Middle frontal gyrus (tissue), 1 donor: ENCODE measurements at regions not wholly inside any gene's neighbourhood (a gene's known extent, or its start where the extent isn't known, plus 50 kb on each side); places are given as distances from the start of the nearest gene placed in this dataset.
"Not testable (repeated sequence)": the region's sequence is repeated elsewhere in the genome, so short reads cannot be mapped to it uniquely, and the experiment has no call there.

ENCODE experiments used
- DNase-seq: peaks from one replicate; pipeline ENCODE4 v3.0.0-alpha.2; 2015; ENCODE audit warnings: low spot score; ENCODE audit errors: extremely low spot score

DNA sequence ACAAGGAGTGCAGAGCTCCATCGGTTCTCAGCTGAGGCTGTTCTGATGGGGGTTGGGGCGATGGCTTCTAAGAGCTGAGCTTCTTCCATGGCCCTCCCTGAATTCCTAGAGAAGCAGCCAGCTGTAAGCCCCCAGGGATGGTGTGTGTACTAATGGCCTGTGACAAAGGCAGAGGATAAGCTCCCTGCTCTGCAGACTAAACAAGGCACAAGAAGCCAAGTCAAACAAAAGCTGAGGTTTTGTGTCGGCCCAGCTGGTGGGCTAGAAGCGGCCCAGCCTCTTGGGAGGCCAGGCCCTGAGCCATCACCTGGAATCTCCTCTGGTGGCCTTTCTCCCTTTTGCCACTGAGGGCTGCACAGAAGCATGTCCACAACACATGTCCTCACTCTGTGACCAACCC lies 75.0 kb upstream of the XPA start:
- DNase-seq = no peak

DNA sequence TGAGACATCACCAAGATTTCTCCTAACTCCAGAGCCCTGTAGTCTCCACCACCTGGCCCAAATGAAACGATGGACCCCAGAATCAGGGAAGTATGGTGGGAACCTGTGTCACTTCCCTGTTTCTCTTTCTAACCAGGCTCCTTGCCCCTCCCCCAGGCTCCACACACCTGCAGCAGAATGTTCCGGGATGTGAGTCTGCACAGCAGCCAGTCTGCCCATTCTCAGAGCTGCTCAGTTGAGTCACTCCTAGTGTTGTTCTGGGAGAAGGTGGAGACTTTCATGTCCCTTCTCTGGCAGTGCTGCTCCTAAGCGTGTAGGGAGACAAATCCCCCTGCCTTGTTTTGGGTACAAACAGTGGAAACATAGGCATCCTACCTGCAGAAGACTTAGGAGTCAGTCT lies 76.0 kb upstream of the XPA start:
- no peak for DNase-seq

DNA sequence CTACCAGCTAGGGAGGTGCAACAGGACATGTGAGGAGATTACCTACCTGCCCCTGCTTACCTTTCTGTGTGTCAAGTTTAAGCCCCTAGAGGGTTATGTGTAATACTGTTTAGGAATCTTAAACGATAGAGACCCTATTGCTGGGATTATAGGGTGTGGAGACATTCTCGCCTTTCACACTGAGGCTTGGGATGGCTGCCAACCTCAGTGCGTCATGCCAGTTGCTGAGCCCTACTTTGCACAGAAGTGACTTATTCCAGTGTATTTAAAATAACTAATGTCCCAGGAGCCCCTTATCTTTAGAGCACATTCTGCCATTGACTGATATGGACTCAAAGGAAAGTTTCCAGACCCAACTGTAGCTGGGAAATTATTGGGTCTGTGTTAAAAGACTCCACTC lies 76.6 kb upstream of the XPA start:
- DNase-seq = no peak

DNA sequence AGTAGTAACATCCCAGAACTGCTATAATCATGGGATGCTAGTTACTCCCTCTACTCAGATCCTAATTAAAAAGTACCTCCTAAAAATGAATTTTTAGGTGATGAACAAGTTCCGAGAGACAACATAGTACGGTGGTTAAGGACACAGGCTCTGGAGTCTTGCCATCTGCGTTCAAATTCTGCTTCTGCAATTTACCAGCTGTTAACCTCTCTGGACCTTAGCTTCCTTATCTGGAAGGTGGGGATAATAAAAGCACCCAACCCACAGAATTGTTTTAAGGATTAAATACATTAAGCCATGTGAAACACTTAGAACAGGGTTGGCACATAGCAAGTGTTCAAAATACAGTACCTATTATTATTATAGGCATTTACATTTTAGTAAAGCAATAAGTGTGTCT lies 77.5 kb upstream of the XPA start:
- DNase-seq = no peak

DNA sequence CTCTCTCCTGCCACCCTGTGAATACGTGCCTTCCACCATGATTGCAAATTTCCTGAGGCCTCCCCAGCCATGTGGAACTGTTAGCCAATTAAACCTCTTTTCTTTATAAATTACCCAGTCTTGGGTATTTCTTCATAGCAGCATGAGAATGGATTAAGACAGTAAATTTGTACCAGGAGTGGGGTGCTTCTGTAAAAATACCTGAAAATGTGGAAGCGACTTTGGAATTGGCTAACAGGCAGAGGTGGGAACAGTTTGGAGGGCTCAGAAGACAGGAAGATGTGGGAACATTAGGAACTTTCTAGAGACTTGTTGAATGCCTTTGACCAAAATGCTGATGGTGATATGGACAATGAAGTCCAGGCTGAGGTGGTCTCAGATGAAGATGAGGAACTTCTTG lies 74.3 kb upstream of the FOXE1 start:
- DNase-seq = not testable (repeated sequence)

DNA sequence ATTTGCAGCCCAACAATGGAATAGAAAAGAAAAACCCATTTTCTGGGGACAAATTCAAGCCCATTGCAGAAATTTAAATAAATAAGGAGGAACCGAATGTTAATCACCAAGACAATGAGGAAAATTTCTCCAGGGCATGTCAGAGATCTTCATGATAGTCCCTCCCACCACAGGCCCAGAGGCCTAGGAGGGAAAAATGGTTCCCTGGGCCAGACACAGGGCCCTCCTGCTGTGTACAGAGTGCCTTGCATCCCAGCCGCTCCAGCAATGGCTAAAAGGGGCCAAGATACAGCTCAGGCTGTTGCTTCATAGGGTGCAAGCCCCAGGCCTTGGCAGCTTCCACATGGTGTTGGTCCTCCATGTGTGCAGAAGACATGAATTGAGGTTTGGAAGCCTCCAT lies 73.4 kb upstream of the FOXE1 start:
- DNase-seq = no peak

DNA sequence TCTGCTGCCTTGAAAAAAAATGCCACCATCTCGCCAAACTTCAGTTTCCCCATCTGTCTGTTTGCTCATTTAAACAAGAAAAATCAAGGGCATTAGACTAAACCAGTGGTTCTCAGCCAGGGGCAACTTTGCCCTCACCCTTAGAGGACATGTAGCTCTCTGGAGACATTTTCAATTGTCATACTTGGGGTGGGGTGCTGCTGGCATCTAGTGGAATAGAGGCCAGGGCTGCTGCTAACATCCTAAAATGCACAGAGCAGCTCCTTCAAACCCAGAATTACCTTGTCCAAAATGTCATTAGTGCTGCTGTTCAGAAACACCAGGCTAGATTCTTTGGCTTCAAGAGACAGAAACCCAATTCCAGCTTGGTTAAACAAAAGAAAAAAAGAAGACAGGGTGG lies 71.1 kb upstream of the FOXE1 start:
- DNase-seq = no peak

DNA sequence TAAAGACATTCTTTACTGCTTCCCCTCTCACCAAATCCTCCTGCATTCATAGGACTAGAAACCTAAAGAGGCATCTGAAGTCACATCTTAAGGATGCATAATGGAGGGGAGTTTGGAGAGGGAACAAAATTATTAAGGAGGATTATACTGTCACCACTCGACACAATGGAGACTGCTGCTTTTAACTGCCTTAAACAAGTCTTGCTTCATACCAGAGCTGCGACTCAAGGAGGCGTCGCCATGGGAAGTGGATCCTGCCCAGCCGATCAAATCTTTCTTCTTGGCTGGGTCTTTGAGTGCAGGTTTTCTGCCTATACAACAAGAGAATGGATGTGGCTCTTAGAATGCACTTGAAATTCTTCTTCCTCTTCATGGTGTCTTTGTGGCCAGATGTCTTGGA lies 66.7 kb upstream of the FOXE1 start:
- DNase-seq = no peak

DNA sequence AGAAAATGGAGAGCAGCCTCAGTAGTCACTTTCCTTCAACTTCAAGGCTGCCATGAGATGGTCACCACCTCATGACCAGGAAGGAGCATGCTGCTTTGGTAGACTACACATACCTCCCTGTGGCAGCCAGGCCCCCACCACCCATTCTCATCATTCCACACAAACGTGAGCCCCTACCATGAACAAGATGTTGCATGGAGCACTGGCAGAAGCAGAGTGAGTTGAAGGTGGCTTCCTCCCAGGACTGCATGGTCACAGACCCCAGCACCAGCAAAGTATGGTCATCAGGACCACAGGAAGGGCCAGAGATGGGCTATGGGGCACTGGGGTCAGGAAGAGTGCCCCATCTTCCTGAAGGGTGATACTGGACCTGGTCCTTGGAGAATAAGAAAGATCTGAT lies 65.5 kb upstream of the FOXE1 start:
- DNase-seq = no peak

DNA sequence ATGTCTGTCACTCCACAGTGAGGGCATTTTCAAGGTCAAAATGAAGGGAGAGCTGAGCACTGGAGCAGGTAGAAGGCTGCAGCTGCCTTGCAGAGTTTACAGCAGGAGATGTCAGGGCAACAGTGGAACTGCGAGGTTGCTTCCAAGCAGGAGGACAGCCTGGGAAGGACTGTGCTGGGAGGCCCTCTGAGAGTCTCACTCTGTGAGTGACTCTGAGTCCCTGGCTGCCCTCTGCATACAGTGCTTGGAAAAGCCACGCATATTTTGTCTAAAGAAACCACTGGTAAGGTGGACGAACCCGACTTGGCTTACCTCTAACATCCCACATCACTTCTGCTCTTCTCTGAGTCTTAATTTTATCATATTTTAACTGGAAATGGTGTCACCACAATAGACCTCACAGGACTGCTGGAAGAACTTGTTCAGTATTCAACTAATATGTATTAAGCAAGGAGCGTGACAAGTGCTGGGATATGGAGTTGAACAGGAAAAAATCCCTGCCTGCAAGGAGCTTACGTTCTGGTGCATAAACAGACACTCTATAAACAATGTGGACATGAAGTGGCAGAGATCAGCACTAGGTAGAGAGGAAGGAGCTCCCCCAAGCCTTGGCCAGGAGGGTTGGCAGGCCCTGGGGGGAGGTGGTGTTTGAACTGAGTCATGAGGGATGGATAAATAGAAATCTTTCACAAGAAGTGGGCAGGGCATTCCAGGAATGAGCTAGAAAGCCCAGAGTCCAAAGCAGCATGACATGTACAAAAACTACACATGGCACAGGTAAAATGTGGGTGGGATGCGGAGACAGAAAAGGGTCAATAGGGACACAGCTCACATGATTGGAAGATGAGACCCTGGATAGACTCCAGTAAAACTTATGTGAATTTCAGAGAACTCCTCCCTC lies 64.0 kb upstream of the FOXE1 start:
- no peak for DNase-seq

DNA sequence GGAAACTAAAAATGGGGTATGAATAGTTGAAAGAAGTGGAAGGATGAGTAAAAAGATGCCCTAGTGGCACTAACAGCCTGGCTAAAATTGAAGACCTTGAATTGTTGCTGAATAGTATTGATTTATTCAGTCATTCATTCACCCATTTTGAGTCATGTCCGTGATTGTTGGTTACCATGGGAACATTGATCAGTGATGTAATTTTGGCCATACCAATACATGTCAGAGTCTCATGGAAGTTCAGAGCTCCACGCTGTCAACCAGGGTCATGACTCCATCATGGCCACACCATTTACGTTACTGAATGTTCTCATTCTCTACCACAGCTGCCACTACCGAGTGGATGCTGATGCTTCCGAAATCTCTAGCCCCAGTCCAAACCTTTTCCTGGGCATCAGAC lies 62.5 kb upstream of the FOXE1 start:
- DNase-seq = no peak

DNA sequence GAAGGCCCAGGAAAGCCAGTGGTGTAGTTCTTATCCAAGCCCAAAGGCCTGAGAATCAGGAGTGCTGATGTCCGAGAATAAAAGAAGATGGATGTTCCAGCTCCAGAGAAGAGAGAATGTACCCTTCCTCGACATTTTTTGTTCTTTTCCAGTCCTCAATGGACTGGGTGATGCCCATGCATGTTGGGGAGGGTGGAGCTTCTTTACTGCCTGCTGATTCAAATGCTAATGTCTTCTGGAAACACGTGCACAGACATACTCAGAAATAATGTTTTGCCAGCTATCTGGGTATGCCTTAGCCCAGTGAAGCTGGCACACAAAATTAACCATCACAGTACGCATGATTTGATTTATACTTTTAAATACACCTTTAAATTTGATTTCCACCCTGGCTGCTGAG lies 61.5 kb upstream of the FOXE1 start:
- DNase-seq = no peak

DNA sequence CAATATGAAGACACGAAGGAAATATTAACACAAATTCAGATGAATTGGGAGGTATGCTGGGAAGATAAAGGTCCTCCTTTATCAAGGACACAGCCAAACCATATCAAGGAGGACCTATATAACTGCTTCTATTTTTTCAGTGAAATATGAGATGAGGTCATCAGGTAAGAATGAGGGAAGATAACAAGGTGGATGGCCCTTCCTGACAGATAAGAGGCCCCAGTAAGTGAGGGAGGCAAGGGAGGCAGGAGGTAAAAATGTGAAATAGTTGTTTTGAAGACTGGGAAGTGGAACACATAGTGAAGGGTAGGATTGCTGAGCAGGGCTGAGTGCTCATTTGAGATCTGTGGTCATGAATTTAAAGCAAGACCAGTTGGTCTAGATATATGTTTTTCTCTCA lies 60.0 kb upstream of the FOXE1 start:
- DNase-seq = no peak

DNA sequence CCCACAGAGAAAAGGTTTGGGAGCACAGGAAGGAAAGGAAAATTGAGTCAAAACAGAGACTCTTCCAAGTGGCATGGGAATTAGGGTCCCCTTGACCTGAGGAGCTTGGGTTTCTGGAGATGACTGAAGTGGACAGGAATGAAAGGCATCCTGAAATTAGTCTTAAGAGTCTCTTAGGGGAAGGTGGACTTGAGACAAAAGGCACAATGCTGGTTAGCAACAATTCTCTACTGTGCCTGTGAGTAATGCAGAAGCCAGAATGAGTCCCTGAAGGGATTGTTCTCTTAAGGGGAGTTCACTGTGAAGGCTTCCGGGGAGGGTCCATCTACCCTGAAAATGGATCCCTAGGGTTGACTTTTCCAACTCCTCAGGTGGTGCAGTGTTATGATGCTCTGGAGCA lies 58.4 kb upstream of the FOXE1 start:
- DNase-seq = no peak

DNA sequence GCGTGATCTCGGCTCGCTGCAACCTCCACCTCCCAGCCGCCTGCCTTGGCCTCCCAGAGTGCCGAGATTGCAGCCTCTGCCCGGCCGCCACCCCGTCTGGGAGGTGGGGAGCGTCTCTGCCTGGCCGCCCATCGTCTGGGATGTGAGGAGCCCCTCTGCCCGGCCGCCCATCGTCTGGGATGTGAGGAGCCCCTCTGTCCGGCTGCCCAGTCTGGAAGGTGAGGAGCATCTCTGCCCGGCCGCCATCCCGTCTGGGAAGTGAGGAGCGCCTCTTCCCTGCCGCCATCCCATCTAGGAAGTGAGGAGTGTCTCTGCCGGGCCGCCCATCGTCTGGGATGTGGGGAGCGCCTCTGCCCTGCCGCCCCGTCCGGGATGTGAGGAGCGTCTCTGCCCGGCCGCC lies 56.9 kb upstream of the FOXE1 start:
- not testable (repeated sequence) for DNase-seq

DNA sequence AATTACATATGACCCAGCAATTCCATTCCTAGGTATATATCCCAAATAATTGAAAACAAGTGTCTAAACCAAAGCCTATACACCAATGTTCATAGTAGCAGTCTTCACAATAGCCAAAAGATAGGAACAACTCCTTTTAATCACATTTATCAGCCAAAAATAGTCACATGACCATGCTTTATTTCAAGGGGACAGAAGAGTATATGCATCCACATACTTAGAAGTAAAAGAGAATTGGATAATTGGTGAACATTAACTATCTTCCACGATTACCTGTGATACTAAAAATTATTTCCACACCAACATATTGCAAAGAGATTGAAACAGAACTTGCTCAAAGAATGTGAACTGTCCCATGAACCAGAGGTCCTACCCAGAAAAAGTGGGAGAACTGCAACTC lies 51.8 kb upstream of the FOXE1 start:
- no peak for DNase-seq

DNA sequence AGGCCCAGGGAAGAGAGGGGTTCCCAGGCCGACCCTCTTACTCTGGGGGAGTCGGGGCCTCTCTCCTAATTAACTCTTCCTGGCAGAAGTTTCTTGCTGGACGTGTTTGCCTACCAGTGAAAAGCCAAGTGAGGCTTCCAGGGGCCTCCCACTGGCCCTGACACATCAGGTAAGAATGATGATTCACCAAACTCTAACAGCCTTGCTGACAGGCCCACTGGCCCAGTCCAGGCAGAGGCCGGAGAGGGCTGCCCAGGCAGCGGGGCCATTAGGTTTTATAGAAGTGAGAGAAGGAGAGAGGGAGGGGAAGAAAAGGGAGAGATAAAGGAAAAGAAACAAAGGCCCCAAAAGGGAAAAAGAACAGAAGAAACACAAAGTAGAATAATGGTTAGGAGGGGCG lies 50.8 kb upstream of the FOXE1 start:
- DNase-seq = no peak

DNA sequence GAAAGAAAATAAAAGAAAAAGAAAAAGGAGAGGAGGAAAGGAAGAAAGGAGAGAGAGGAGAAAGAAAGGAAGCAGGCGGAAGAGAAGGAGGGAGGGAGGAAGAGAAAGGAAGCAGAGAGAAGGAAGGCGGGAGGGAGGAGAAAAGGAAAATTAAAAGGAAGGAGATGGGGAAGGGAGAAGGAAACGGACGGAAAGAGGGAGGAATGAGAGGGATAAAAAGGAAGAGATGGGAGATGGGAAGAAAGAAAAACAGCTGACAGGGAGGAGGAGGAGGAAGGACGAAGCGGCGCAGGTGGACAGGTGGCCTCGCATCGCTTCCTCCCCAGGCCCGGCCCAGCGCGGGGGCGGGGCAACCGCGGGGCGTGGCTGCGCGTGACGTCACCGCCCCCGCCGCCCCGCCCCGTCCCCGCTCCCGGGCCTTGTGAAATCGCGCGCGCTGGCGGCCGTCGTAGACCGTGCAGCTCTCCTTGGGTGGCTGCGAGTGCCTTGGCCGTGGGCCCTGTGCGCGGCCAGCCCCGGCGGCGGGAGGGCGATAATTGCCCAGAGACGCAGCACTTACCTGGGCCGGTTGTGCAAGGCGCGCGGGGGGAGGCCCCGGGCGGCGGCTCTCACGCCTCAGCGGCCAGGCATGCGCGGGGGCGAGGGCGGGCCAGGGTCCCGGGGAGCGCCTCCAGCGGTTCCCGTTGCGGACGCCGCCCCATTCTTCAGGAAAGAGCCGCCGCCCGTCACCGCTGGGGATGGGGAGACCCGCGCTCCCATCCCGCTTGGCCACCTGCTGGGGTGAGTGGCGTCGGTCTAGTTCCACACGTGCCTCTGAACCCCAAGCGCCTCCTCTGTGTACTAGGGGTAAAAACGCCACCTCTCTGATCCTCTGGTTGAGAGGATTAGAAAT lies 49.6 kb upstream of the FOXE1 start:
- peak; percentile 57 for DNase-seq
